SK-N-SH (cell line): ENCODE measurements at regions not wholly inside any gene's neighbourhood (a gene's known extent, or its start where the extent isn't known, plus 50 kb on each side); places are given as distances from the start of the nearest gene placed in this dataset.

Experiments used
- CTCF ChIP-seq: fragments of 200-600 bp; sonication (generic); IDR thresholded peaks from 2 replicates; pipeline ENCODE4 v1.6.1; 2017; ENCODE audit warnings: antibody characterized with exemption, mild to moderate bottlenecking, moderate library complexity
- IRF3 ChIP-seq: fragments of 150-350 bp; IDR thresholded peaks from 2 replicates; pipeline ENCODE4 v1.6.1; 2016; ENCODE audit warnings: mild to moderate bottlenecking, low read depth, low read length
- MAX ChIP-seq: IDR thresholded peaks from 2 replicates; pipeline ENCODE4 v1.4.0; 2012; ENCODE audit warnings: low read depth
- RXRA ChIP-seq: IDR thresholded peaks from 2 replicates; pipeline ENCODE4 v1.4.0; 2012; ENCODE audit warnings: low read depth, mild to moderate bottlenecking, borderline replicate concordance
- TAF1 ChIP-seq: IDR thresholded peaks from 2 replicates; pipeline ENCODE4 v1.6.1; 2012; ENCODE audit warnings: low read depth, mild to moderate bottlenecking, low read length, moderate library complexity, borderline replicate concordance

- TF ChIP-seq CTCF: no peak
- no peak for TF ChIP-seq TAF1
- no peak for TF ChIP-seq IRF3
- TF ChIP-seq RXRA: no peak
- TF ChIP-seq MAX: no peak
Observed at GRCh38 chr2:8111193-8111592, 570.7 kb upstream of the ID2 start.
